ENCODE measurements at regions not wholly inside any gene's neighbourhood (a gene's known extent, or its start where the extent isn't known, plus 50 kb on each side); places are given as distances from the start of the nearest gene placed in this dataset.
"Not testable (repeated sequence)": the region's sequence is repeated elsewhere in the genome, so short reads cannot be mapped to it uniquely, and the experiment has no call there.

DNA sequence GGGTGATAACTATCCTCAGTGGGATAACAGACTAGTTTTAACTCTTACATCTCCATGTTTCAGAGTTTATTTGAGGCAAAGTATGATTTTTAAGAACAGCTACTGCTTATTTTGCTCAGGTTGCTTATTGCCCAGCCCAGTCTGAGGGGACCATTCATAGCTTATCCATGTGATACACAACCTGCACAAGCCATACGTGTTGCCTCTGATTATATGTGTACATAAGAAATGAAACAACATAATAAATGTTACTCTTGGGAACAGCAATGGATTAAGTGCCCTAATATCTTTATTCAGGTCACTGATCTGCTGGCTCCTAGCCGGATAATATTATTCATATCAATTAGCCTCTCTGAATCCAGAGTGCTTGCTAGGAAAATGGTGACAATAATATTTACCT, 236.2 kb downstream of the CGGBP1 start:
- TF ChIP-seq, protein P1, sequence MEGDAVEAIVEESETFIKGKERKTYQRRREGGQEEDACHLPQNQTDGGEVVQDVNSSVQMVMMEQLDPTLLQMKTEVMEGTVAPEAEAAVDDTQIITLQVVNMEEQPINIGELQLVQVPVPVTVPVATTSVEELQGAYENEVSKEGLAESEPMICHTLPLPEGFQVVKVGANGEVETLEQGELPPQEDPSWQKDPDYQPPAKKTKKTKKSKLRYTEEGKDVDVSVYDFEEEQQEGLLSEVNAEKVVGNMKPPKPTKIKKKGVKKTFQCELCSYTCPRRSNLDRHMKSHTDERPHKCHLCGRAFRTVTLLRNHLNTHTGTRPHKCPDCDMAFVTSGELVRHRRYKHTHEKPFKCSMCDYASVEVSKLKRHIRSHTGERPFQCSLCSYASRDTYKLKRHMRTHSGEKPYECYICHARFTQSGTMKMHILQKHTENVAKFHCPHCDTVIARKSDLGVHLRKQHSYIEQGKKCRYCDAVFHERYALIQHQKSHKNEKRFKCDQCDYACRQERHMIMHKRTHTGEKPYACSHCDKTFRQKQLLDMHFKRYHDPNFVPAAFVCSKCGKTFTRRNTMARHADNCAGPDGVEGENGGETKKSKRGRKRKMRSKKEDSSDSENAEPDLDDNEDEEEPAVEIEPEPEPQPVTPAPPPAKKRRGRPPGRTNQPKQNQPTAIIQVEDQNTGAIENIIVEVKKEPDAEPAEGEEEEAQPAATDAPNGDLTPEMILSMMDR (IDR thresholded peaks at IDR 0.05), result no peak
- no peak overlapping the region for H3K27ac ChIP-seq
- no peak overlapping the region for H3K4me3 ChIP-seq
- intact Hi-C loops (cut with DNase I), result no loop called here
- ATAC-seq (no peak), DNase-seq (no peak)
- H3K36me3 ChIP-seq, result no peaks in the 10 kb centered on the region
- no peaks in the 10 kb centered on the region for H3K9me3 ChIP-seq
- H3K4me1 ChIP-seq, result no peaks in the 10 kb centered on the region
- H3K27me3 ChIP-seq, result no peaks in the 10 kb centered on the region

DNA sequence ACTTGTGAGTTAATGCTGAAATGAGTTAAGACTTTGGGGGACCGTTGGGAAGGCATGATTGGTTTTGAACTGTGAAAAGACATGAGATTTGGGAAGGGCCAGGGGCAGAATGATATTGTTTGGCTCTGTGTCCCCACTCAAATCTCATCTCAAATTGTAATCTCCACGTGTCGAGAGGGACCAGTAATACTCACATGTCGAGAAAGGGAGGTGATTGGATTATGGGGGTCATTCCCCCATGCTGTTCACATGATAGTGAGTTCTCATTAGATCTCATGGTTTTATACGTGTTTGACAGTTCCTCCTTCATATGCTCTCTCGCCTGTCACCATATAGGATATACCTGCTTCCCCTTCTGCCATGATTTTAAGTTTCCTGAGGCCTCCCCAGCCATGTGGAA, 245.3 kb downstream of the CGGBP1 start:
- H3K4me3 ChIP-seq; H3K27ac ChIP-seq; H3K4me1 ChIP-seq; H3K36me3 ChIP-seq; H3K27me3 ChIP-seq; DNase-seq; H3K9me3 ChIP-seq; ATAC-seq; intact Hi-C loops (cut with DNase I): not testable (repeated sequence)

DNA sequence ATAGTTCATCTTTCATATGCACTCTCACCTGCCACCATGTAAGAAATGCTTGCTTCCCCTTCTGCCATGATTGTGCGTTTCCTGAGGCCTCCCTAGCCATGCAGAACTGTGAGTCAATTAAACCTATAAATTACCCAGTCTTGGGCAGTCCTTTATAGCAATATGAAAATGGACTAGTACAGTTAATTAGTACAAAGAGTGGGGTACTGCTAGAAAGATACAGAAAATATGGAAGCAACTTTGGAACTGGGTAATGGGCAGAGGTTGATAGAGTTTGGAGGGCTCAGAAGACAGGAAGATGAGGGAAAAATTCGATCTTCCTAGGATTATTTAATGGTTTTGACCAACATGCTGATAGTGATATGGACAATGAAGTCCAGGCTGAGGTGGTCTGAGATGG, 246.9 kb downstream of the CGGBP1 start:
- TF ChIP-seq, protein P1 (IDR thresholded peaks at IDR 0.05), result no peak
- Histone ChIP-seq H3K4me1 (no peaks in the 10 kb centered on the region), H3K4me3 (no peak overlapping the region), H3K36me3 (no peaks in the 10 kb centered on the region), H3K27ac (no peak overlapping the region), H3K9me3 (no peaks in the 10 kb centered on the region), H3K27me3 (no peaks in the 10 kb centered on the region)
- DNase-seq (no peak), ATAC-seq (no peak)
- intact Hi-C loops (cut with DNase I), result no loop called here

DNA sequence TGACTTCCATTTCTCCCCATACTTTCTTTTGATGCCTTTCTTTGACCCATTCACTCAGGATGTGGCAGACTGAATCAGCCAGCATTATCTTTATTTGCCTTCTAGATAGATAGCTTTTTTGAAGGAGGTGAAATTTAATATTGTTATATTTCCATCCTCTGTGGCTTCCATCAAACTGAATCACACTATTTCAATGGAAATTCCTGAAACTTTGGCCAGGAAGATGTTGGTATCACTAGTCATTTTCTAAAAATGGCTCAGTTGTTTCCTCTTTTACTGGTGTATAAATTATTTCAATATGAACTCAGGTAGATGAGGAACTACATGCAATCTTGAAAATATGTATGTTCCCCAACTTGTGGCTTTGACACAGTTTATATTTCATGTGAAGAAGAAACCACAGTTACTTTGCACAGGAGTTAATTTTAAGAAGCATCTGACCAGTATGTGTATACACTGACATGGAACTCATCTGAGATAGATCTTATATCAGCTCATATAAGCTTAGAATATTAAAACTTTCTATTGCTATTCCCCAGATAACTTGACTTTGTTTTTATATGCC, 248.3 kb downstream of the CGGBP1 start:
- no peak overlapping the region for H3K27ac ChIP-seq
- no peaks in the 10 kb centered on the region for H3K36me3 ChIP-seq
- no peaks in the 10 kb centered on the region for H3K9me3 ChIP-seq
- intact Hi-C loops (cut with DNase I), result no loop called here
- H3K4me1 ChIP-seq, result no peaks in the 10 kb centered on the region
- ATAC-seq (no peak), DNase-seq (no peak)
- H3K4me3 ChIP-seq, result no peak overlapping the region
- H3K27me3 ChIP-seq, result no peaks in the 10 kb centered on the region
- TF ChIP-seq, protein P1 (IDR thresholded peaks at IDR 0.05), result no peak

DNA sequence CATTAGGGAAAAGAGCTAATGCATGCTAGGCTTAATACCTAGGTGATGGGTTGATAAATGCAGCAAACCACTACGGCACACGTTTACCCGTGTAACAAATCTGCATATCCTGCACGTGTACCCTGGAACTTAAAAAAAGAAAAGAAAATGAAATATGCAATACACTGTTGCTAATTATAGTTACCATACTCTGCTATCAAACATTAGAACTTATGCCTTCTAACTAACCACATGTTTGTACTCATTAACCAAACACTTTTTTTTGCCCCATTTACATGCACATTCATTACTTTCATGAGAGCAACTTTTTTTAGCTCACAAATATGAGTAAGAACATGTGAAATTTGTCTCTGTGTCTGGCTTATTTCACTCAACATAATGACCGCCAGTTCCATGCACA, 253.1 kb downstream of the CGGBP1 start:
- intact Hi-C loops (cut with DNase I), result no loop called here
- Histone ChIP-seq H3K4me1 (no peaks in the 10 kb centered on the region), H3K27ac (no peak overlapping the region), H3K9me3 (no peaks in the 10 kb centered on the region), H3K36me3 (no peaks in the 10 kb centered on the region), H3K27me3 (no peaks in the 10 kb centered on the region), H3K4me3 (no peak overlapping the region)
- no peak for DNase-seq
- TF ChIP-seq, protein P1 (IDR thresholded peaks at IDR 0.05), result no peak
- ATAC-seq, result no peak

DNA sequence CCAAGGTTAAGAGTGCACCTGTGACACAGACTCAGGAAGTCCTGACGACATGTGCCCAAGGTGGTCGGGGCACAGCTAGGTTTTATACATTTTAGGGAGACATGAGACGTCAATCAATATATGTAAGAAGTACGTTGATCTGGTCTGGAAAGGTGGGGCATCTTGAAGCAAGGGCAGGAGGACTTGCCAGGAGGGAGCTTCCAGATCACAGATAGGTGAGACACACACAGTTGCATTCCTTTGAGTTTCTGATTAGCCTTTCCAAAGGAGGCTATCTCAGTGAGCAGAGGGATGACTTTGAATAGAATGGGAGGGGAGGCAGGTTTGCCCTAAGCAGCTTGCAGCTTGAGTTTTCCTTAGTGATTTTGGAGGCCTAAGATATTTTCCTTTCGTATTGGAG, 257.4 kb downstream of the CGGBP1 start:
- Histone ChIP-seq H3K4me1 (no peaks in the 10 kb centered on the region), H3K36me3 (no peaks in the 10 kb centered on the region), H3K4me3 (no peak overlapping the region), H3K27ac (no peak overlapping the region), H3K9me3 (no peaks in the 10 kb centered on the region), H3K27me3 (no peaks in the 10 kb centered on the region)
- intact Hi-C loops (cut with DNase I), result no loop called here
- no peak for ATAC-seq
- TF ChIP-seq, protein P1 (IDR thresholded peaks at IDR 0.05), result no peak
- no peak for DNase-seq

All from upper lobe of right lung (tissue), 1 donor.